Umbilical cord (tissue), 1 donor: ENCODE measurements at regions not wholly inside any gene's neighbourhood (a gene's known extent, or its start where the extent isn't known, plus 50 kb on each side); places are given as distances from the start of the nearest gene placed in this dataset.
A peak's percentile ranks its signal among the peaks of the same experiment; 100 is the strongest.

Experiments
- DNase-seq: peaks from one replicate; pipeline ENCODE4 v3.0.0-alpha.2; 2015; ENCODE audit warnings: low spot score

- DNase-seq: no peak
Measured at GRCh38 chrX:68947882-68948605, 119.2 kb downstream of the EFNB1 start.

DNA sequence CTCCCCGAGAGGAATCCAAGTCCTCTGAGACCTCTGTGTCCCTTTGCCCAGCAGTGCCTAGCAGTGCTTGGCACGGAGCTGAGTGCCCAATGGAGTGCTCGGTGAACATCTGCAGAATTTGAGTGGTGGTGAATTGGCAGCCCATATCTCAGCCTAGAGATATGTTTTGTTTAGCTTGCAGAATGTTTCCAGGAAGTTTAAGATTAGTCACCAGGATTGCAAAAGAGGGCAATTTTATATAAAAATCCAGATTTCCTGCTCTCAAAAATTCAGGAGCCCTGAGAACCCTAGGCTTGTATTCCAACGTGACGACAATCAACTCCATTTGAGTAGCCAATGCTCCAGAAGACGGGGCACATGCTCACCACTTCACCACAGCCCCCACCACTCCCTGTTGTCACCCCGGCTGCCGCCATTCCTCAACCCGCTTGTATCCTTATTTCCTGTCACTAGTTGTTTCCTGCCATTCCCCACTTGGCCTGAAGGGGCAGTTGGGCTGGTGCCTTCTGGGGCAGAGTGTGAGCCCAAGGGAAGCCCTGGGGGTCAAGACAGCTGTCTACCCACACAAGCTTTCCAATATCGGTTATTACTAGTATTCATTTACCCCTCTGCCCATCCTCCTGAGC lies 116.9 kb downstream of the EFNB1 start:
- DNase-seq: no peak

DNA sequence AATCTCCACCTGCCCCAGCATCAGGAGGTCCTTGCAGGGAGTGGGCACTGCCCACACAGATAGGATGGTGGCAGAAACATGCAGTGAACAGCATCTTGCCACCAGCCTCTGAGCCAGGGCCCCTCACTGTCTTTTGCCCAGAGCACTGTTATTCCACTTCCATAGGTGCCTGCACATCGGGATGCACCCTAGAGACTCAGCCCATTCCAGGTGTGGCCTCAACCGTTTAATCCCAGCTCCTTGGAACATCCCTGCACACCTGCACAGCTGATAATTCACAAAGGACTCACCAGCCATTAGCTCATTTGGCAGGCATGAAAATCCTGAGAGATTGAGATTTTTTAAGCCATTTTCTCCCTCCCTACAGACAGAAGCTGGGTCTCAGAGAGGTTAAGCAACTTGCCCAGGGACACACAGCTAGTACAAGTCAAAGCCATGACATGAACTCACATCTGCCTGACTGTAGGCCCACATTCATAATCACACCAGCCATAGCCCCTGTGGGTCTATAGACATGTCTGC lies 116.3 kb downstream of the EFNB1 start:
- DNase-seq: no peak

GRCh38 chrX:68944211-68944610 lies 115.4 kb downstream of the EFNB1 start:
- no peak for DNase-seq

DNA sequence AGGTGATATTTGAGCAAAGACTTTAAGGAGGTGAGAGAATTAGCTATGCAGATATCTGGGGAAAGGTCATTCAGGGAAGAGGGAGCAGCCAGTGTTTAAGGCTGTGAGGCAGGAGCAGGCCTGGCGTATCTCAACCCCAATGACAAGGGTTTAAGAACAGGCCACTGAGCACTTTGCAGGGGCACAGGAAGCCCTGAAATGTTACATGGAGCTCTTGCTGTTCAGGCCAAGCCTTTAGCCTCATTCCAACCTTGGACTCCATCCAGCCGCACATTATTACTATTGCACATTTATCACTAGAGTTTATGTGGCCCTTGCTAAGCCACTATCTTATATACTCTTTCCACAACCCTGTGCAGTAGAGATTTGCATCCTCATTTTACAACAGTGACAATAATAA lies 114.0 kb downstream of the EFNB1 start:
- peak; percentile 54 for DNase-seq

DNA sequence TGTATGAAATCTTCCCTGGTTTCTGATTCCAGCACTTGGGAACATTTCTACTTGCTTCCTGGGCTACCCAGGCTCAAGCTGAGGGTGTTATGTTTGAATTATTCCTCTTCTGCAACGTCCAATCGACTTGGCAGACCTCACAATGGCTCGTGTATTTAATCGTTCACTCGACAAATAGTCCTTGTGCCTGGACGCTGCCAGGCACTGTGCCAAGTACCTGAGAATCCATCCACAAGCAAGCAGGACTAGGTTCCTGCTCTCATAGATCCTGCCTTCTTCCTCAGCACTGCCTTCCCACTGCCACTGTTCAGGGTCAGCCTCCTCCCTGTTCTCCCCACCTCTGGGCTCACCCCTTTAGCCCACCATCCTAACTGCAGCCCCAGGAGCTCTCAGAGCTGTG lies 113.3 kb downstream of the EFNB1 start:
- DNase-seq: no peak

DNA sequence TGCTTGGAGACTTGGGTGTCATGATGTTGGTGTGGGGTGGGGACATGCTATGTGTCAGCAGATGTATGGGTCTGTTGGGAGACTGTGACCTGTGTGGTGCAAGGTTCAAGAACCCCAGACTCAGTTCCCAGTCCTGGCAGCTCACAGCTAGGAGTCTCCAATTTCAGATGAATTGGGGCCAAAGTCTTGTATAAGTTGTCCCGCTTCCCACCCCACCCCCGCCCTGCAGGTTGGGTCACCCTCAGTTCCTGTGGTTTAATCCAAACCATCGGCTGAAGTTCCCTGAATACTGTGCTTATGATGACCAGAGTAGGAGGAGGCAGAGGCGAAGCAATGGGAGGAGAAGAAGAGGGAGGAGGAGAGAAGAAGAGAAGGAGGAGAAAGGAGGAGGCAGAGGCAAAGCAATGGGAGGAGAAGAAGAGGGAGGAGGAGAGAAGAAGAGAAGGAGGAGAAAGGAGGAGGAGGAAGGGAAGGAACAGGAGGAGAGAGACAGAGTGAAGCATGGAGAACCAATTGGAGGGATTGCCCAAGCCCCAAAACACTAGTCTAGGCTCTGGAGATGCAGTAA lies 112.6 kb downstream of the EFNB1 start:
- DNase-seq: no peak

DNA sequence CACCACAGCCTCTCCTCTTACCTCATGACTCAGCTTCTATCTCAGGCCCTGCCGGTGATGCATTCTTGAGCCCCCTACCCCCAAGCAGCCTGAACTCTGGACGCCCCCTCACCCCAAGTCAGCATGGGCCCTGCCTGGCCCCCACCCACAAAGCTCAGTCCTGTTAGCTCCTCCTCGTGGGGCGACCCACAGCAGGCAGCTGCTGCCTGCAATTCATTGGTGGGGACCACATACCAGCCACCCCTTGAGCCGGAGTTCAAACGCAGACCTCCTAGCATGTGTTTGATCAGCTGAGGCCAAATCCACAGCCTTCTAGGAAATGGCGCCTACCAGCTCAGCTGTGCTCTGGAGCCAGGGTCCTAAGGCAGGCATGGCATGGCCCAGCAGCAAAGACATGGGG lies 111.8 kb downstream of the EFNB1 start:
- DNase-seq: no peak

GRCh38 chrX:68939868-68940267 lies 111.0 kb downstream of the EFNB1 start:
- DNase-seq: no peak

DNA sequence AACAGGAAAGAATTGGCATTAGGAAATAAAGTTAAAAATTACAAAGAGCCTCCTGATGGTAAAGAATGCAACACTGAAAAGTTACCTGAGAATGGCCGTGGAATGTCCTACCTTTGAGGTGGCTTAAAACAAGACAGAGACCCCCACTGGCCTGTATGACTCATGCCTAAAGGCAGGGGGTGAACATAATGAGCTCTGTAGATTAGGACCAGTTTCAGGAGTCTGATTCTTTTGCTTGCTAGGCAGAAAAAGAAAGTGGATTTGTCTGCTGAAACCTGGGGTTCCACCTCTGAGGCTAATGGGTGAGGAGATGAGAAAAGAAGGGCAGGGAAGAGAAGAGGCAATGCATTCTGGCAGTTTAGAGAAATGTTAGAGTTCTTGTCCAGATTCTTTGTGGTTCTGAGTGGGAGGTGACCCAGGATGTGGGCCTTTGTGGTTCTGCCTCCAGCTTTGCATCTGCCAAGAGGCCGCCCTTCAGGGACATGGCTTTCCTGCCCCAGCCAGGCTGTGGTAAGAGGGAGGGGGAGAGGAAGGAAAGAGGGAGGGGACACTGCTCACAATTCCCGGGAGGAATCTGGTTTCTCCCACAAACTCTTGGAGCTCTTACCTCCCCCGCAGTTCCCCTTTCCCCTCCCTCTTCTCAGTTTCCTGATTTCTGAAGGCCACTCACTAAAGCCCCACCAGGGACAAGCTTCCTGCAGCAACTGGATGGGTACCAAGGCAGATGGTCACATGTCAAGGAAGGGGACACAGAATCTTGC lies 109.6 kb downstream of the EFNB1 start:
- DNase-seq: no peak

- no peak for DNase-seq
Measured at GRCh38 chrX:68937581-68937980, 108.8 kb downstream of the EFNB1 start.

DNA sequence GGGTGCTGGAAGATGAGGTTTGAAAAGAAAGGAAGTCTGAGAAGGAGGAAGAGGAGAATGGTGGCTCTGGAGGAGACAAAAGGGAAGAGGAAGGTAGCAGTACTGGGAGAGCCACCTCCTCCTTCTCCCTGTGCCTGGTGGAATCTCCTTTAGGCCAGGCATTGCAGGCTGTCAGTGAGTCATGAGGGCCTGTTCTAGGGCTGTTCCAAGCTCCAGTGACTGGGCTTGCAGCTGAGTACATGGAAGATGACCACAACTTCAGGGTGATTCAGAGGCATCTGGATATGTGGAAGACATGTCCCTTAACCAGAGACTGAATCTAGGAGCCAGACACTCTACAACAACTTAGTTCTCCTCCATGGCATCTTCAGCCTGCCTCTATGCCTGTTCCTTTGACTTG lies 107.8 kb downstream of the EFNB1 start:
- DNase-seq: peak; percentile 61

- no peak for DNase-seq
Measured at GRCh38 chrX:68936126-68936525, 107.3 kb downstream of the EFNB1 start.

DNA sequence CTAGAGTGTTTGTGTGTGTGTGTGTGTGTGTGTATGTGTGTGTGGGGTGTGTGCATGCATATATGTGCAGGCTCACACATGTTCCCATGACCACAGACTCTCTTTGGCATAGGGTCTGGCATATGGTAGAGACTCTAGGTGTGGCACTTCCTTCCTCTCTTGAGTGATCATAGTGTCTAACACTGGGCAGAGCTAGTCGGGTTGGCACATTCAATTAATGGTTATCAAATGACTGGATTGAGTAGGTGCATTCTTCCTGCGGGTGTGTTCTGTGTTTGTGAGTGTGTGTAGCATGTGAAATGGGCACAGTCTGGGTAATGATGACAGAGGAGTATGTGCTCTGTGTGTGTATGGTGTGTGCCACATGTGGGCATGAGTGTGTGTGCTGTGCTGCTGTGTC lies 106.5 kb downstream of the EFNB1 start:
- no peak for DNase-seq

GRCh38 chrX:68934922-68935321 lies 106.1 kb downstream of the EFNB1 start:
- DNase-seq: no peak

DNA sequence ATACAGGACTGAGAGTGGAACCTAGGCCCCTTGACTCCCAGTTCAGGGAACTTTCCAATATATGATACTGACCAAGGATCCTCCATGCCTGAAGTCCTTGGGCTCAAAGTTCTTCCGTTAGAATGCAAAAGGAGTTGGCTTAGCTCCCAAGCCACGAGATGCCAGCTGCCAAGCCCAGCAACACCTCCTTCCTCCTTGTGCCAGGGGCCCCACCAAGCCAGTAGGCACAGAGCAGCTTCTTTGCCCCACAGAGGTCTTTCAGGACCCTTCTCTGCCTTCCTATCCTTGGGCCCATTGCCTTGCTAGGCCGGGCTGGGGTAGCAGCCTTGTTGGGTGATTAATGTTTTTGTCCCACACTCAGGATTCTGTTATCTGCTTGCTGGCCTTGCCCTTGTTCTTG lies 105.6 kb downstream of the EFNB1 start:
- DNase-seq: no peak

DNA sequence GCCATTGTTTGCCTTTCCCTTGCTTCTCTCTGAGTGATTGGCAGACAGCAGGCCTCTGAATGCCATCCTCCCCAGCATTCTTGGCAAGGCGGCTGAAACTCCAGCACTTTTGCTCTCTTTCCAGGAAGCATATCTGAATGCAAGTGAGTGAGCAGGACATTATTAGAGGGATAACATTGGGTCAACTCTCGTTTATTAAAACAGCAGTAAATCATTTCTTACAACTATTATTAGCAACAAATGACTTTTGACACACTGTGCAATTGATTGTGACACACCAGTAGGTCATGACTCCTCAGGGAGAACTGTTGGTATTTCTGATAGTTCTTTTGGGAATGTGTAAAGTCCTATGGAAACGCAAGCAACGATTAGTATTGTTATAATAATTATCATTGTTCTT lies 103.8 kb downstream of the EFNB1 start:
- DNase-seq: peak; percentile 59

DNA sequence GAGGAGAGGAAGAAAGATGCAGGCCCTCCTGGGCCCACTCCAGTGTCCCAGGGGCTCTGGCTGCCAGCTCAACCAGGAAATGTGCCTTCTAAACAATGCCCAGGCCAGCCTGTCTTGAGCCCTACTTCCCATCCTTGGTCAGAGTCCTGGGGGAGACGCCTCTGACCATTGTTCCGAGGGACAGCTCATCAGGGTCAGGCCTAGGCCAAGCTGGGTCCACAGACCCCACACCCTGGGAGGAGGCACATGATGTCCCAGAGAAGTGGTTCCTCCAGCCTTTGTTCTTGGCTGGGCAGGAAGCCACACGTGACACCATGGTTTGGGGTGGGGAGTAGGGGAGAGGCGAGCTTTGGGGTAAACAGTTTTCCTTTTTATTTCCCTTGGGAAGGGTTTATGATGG lies 102.5 kb downstream of the EFNB1 start:
- DNase-seq: no peak

DNA sequence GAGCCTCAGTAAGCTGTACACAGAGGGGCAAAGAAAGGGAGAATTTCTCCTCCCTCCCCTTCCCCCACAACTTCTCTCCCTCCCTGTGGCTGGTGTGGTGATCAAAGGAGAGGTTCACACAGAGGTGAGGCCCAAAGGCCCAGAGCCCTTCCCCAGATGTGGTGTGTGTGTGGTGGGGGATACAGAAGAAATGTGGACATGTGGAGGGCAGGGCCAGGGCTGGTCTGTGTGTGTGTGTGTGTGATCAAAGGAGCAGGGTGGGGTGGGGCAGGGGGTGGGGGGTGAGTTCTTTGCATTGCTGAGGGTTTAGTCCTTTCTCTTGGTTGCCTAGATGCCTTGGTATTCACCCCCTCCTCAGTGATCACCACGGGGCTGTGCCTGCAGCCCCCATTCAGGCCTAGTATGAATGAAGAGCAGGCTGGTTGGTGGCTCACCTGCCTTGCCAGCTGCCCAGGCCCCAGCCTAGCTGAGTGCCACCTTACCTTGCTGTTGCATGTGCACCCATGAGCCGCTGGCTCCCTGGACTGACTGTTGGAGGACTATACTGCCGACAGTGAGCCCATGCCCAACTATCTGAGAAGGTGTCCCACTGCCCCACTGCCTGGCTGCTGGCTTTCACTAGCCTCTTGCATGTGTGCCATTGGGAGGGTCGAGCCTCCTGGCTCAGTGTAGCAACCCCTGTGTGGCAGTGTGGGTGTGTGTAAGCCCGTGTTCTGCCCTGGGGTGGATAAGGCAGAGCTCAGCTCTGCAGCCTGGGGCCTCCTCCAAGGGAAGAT lies 101.9 kb downstream of the EFNB1 start:
- peak; percentile 19 for DNase-seq

DNA sequence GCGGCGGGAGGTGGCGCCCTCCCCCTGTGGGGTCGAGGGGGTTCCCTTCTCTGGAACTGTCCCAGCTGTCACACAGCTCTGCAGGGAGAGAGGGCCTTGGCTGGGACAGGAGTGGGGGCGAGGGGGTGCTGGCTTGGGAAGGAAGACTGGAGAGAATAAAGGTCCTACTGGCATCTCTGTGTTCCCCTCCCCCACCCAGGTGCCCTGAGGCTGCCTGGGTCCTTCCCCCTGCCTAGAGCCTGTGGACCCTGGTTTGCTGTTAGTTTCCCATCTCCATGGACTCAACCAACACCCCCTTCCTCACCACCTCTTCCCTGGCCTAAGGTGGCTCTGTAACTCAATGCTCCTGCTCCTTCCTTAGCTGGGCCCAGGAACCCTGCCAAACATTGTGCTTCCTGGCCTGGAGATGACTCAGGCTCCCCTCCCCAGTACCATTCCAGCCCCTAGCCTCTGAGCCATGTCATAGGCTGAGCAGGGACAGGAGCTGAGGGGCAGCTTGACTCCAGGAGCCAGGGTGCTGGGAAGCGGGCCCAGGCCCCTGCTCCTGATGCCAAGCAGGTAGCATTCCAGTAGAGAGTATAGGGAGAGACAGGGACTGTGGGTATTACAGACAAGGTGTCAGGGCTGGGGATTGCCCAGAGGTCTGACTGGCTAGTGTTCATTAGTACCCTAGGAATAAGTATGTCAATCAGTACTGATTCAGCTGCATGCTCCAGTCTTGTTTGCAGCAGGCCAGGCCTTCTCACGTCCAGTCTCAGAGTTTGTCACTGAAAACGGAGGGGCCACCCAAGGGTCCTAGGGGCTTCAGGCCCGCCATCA lies 100.7 kb downstream of the EFNB1 start:
- peak; percentile 52 for DNase-seq

DNA sequence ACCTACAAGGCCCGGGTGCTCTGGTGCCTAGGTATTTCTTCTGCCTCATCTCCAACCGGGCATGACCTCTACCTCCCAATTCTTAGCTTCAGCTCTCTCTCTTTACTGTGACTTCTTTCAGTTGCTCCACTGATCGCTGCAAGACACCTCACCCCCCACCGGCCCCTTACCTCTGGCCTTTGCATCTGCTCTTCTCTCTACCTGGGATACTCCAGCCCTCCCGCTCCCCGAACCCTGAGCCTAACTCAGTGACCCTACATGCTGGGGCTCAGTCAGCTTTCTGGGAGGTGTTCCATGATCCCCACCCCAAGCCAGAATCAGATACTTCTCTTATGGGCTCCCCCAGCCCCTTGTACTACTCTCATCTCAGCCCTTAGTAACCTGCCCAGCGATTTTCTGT lies 99.6 kb downstream of the EFNB1 start:
- DNase-seq: no peak
